Nephron progenitor cell (in vitro differentiated cells): ENCODE measurements at regions not wholly inside any gene's neighbourhood (a gene's known extent, or its start where the extent isn't known, plus 50 kb on each side); places are given as distances from the start of the nearest gene placed in this dataset.

Source experiments
- DNase-seq: peaks from one replicate; pipeline ENCODE4 v3.0.0; 2021
- H3K27ac Mint-ChIP-seq: 2 replicates; pipeline ENCODE4 v1.8.0; 2021; ENCODE audit warnings: mild to moderate bottlenecking, moderate library complexity, mixed read lengths
- H3K27me3 Mint-ChIP-seq: 2 replicates; pipeline ENCODE4 v1.8.0; 2021; ENCODE audit warnings: mild to moderate bottlenecking, low read depth, mixed read lengths; ENCODE audit not compliant: poor library complexity
- H3K36me3 Mint-ChIP-seq: 2 replicates; pipeline ENCODE4 v1.8.0; 2021; ENCODE audit warnings: low read depth, mixed read lengths
- H3K4me1 Mint-ChIP-seq: 2 replicates; pipeline ENCODE4 v1.8.0; 2021; ENCODE audit warnings: mixed read lengths
- H3K4me3 Mint-ChIP-seq: 2 replicates; pipeline ENCODE4 v1.8.0; 2021; ENCODE audit warnings: mild to moderate bottlenecking, moderate library complexity, mixed read lengths
- H3K9me3 Mint-ChIP-seq: 2 replicates; pipeline ENCODE4 v1.8.0; 2021; ENCODE audit warnings: mild to moderate bottlenecking, moderate library complexity, mixed read lengths
- TF ChIP-seq, protein P1 (sequence below): fragments of 200-600 bp; sonication (generic); IDR thresholded peaks from 2 replicates; pipeline ENCODE4 v1.5.0; 2021; ENCODE audit warnings: antibody characterized with exemption

DNA sequence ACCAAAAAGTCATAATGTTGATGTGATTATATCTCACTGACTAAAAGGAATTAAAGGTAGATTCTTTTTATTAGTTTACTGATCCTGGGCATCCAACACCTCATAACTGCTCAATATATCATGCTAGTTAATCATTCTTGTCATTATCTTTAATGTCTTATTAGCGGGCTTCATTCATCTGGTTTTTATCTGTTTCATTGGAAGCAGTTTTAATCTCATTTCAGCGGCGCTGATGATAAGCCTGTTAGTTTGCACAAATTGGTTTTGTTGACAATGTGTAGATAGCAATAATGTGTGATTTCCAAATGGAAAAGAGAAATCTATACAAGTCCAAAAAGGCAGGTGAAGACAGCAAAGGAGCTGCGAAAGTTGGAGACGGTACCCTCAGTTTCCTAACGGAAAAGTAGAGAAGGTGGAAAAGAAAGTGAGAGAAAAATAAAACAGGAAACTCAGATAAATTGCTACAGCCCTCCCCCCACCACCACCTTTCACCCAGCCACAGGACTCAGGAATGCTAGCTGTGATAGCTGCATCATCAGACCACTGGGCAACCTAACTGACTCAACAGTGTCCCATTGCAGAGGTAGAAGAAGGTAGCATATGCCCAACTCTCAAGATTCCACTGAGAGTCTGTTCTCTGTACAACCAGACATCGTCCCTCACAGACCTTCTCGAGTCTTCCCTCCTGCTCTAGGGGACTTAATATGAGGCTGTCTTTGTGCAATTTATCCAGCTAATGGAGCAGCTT, 241.7 kb upstream of the CAMK1G start:
- no peaks in the 10 kb centered on the region for H3K27me3 Mint-ChIP-seq
- no peak for DNase-seq
- peaks cover 2% of the 10 kb centered on the region for H3K36me3 Mint-ChIP-seq
- no peak overlapping the region for H3K4me3 Mint-ChIP-seq
- H3K27ac Mint-ChIP-seq, result no peak overlapping the region
- H3K9me3 Mint-ChIP-seq, result peaks cover 14% of the 10 kb centered on the region
- TF ChIP-seq, protein P1, sequence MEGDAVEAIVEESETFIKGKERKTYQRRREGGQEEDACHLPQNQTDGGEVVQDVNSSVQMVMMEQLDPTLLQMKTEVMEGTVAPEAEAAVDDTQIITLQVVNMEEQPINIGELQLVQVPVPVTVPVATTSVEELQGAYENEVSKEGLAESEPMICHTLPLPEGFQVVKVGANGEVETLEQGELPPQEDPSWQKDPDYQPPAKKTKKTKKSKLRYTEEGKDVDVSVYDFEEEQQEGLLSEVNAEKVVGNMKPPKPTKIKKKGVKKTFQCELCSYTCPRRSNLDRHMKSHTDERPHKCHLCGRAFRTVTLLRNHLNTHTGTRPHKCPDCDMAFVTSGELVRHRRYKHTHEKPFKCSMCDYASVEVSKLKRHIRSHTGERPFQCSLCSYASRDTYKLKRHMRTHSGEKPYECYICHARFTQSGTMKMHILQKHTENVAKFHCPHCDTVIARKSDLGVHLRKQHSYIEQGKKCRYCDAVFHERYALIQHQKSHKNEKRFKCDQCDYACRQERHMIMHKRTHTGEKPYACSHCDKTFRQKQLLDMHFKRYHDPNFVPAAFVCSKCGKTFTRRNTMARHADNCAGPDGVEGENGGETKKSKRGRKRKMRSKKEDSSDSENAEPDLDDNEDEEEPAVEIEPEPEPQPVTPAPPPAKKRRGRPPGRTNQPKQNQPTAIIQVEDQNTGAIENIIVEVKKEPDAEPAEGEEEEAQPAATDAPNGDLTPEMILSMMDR, result no peak
- H3K4me1 Mint-ChIP-seq, result peaks cover 15% of the 10 kb centered on the region

DNA sequence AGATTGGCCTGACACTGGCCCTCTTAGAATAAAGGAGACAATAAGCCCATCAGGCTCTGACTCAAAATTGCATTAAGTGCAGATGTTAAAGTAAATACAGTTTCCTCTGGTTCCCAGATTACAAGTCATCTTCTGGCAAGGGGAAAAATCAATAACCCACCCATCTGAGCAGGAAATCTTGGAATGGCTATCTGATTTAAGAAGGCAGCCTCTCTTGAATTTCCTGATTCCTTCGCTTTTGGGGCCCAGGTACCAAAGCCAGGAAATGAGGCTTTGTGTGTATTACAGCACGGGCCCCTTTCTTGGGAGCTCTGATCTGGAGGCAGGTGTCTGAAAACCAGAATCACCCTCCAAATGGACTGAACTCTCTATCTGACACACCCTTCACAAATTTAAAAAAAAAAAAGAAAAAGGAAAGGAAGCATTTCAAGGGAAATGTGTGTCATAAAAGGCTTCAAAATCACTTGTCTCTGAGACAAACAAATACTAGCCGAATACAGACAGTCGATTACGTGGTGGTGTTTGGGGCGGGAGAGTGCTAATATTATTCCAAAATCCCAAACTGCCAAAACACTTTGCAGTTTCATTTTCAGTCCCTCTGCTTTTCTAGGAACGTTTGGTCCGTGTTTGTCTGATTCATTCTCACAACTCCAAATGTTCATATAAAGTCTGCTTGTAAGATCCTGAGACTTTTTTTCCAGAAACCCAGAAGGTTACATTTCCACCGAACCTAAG, 240.9 kb upstream of the CAMK1G start:
- TF ChIP-seq, protein P1, result no peak
- H3K4me3 Mint-ChIP-seq, result no peak overlapping the region
- no peak overlapping the region for H3K27ac Mint-ChIP-seq
- peaks cover 5% of the 10 kb centered on the region for H3K36me3 Mint-ChIP-seq
- no peaks in the 10 kb centered on the region for H3K27me3 Mint-ChIP-seq
- peaks cover 17% of the 10 kb centered on the region for H3K9me3 Mint-ChIP-seq
- H3K4me1 Mint-ChIP-seq, result peaks cover 16% of the 10 kb centered on the region
- no peak for DNase-seq

DNA sequence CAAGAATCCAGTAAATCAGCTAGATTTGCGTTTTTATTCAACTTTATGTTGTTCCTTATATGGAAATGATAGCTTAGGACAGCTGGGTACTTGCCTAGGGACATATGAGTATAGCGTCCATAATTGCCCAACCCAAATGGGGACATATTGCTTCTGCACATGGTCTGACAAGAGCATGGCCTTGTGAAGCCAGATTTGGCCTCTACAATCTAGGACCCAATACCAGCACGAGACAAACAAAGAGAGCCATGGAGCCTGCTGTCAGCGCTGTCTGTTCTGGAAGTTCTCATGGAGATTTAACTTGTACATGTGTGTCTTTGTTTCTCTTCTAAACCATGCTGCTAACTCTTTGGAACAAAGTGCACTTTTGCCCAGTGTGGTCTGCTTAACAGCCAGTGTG, 240.0 kb upstream of the CAMK1G start:
- Mint-ChIP-seq H3K4me1 (peaks cover 25% of the 10 kb centered on the region), H3K36me3 (peaks cover 5% of the 10 kb centered on the region), H3K9me3 (peaks cover 17% of the 10 kb centered on the region), H3K27me3 (no peaks in the 10 kb centered on the region), H3K27ac (no peak overlapping the region), H3K4me3 (no peak overlapping the region)
- TF ChIP-seq, protein P1, result no peak
- DNase-seq, result no peak

DNA sequence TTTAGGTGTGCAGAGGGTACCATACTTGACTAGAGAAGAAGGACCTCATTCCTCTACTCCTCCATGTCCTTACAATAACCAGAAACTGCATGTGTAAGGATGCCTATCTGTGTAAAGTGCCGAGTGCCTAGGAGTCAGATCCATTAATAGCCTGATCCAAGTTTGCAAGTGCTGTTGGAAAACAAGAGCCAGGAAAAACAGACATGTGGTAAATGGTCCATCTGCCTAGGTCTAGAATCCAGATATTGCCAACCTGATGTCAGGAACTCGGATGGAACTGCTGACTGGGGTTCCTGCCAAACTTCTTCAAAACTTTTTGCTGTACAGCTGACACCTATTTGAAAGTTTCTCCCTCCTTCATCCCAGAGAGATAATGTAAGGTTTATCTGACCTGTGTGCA, 239.4 kb upstream of the CAMK1G start:
- DNase-seq, result no peak
- Mint-ChIP-seq H3K4me3 (no peak overlapping the region), H3K9me3 (peaks cover 17% of the 10 kb centered on the region), H3K4me1 (peaks cover 31% of the 10 kb centered on the region), H3K36me3 (peaks cover 5% of the 10 kb centered on the region), H3K27ac (no peak overlapping the region), H3K27me3 (no peaks in the 10 kb centered on the region)
- TF ChIP-seq, protein P1, result no peak

DNA sequence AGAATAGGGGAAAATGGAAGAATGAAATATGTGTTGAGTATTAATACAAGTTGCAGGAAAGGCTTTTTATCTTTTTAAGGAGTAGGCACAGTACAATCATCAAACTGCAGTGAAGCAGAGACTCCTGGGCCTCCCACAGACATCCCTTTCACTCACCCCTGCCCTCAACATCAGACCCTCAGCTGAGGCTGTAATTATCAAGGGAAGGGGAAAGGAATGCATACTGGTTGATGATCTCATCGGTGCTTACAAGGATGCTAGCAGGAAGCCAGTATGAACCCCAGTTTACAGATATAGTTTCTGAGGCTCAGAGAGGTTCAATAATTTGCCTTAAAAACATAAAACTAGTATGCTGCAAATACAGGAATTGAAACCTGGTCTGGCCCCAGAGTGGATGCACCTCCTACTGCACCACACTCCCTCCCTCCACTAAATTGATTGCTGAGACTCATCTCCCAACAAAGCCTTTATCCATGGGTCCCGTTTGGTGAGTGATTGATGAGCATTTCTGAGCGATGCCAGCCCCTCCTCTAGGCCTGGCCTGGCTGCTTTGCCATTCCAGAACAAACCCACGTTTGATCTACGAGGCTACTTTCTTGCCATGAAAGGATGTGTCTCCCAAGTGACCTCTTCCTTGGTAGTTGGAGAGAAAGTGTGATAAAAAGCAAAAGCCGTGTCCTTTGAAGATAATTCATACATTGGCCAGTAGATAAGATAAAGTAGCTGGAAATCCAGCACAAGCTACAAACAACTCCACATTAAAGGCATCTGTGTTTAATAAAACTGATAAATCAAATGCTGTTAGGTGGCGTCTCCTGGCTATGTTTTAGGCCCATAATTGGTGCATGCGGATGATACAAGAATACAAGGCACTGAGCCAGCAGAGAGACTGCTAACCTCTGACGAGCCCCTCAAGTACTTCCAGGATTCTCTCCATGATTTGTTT, 233.9 kb upstream of the CAMK1G start:
- H3K9me3 Mint-ChIP-seq, result peaks cover 17% of the 10 kb centered on the region
- peak; percentile 11 for DNase-seq
- peak overlapping the region; percentile 15 for H3K27ac Mint-ChIP-seq

More for the DNA sequence above, 233.9 kb upstream of the CAMK1G start:
- Mint-ChIP-seq H3K4me3 (peak overlapping the region; percentile 23), H3K4me1 (peaks cover 52% of the 10 kb centered on the region), H3K27me3 (peaks cover 2% of the 10 kb centered on the region), H3K36me3 (peaks cover 5% of the 10 kb centered on the region)
- TF ChIP-seq, protein P1, result no peak
